ENCODE measurements at regions not wholly inside any gene's neighbourhood (a gene's known extent, or its start where the extent isn't known, plus 50 kb on each side); places are given as distances from the start of the nearest gene placed in this dataset.

DNA sequence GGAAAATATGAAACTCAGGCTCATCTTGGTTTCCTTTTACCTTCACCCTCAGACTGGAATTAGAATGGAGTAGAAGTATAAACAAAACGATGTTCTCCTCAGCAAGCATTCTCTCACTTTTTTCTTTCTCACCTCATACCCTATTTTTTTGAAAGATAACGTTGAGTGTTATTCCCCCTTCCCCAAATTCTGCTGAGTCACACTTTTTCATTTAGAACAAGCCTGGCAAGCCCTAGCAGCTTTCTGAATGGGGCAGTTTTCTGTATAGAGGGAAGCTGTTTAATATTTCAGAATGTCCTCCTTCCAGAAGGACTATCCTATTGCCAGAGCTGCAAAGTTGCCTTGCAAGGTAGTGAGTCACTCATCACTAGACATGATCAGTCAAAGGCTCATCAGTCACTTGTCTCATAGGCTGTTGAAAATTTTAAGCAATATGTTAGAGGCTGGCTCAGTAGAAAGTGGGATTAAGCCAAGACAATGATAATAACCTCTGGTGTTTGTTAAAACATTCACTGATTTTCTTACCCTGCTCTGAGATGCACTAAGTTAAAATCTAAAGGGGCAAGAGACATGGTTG lies 416.1 kb downstream of the RNF144A start:
- Histone ChIP-seq H2AFZ (ENCODE audit: low read length) (no peak overlapping the region), H3K27me3 (ENCODE audit: control insufficient read depth in 3 of 3, insufficient read depth in 3 of 3, low read depth in 1 of 3, low read length in 3 of 3) (no peaks in the 10 kb centered on the region), H4K8ac (ENCODE audit: low read depth, low read length) (no peak overlapping the region), H2BK5ac (ENCODE audit: low read length) (no peak overlapping the region), H3K4ac (ENCODE audit: low read length) (no peak overlapping the region), H2BK12ac (ENCODE audit: low read length) (no peak overlapping the region), H3K14ac (ENCODE audit: low read length) (no peak overlapping the region), H3K23ac (ENCODE audit: low read depth, low read length, poor library complexity) (no peak overlapping the region), H3K18ac (ENCODE audit: low read length) (no peak overlapping the region), H3K9me3 (replicated peaks in 1 of 2; ENCODE audit: control insufficient read depth in 2 of 2, insufficient read depth in 1 of 2, low read depth in 1 of 2, low read length in 2 of 2) (no peaks in the 10 kb centered on the region), H3K4me3 (ENCODE audit: low read length in 2 of 2) (no peak overlapping the region), H2AK5ac (ENCODE audit: low read depth, low read length) (no peak overlapping the region), H3K9ac (ENCODE audit: low read depth, low read length, poor library complexity) (no peak overlapping the region), H4K91ac (ENCODE audit: low read depth, low read length, poor library complexity) (no peak overlapping the region), H3K4me2 (ENCODE audit: insufficient read depth, low read length, poor library complexity, severe bottlenecking) (no peak overlapping the region), H3K27ac (replicated peaks; ENCODE audit: low read length) (no peak overlapping the region), H2BK120ac (ENCODE audit: low read depth, low read length) (no peak overlapping the region), H2BK15ac (ENCODE audit: low read length) (no peak overlapping the region), H3K36me3 (replicated peaks in 1 of 2; ENCODE audit: control insufficient read depth in 2 of 2, insufficient read depth in 2 of 2, low read length in 2 of 2) (no peaks in the 10 kb centered on the region), H3K79me1 (ENCODE audit: low read depth, low read length) (no peaks in the 10 kb centered on the region), H3K4me1 (ENCODE audit: control insufficient read depth in 2 of 2, insufficient read depth in 1 of 2, low read depth in 1 of 2, low read length in 2 of 2) (peaks cover 0 to 4% of the 10 kb centered on the region in 2 donors)
- no peak for DNase-seq (ENCODE audit: low spot score)
- WGBS, 2 donors (ENCODE audit: extremely low coverage in 2 of 2, insufficient read length in 2 of 2, insufficient replicate concordance in 1 of 2) = no CpG with 5 or more reads among the region's 2 CpGs

DNA sequence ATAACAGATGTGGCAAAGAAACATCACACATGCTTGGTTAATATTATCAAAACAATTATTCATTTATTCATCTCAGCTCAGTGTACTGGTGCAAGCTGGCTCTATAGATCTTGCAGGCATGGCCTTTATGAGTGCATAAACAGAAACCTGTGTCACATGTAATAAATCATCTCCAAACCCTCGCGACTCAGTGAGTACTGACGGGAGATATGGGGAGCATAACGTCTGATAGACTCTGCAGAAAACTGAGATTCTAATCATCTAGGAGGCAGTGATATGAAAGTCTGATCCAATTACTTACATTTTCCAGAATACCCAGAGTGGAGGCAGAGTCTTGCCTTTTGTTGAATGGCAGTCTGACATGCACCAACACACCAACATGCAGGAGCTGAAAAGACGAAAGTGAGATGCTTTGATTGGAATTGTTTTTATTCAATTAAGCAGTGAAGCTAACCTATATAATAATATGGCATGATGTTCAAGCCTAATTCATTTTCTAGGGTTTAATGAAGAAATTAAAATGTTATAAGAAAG lies 416.8 kb downstream of the RNF144A start:
- Histone ChIP-seq H2AFZ (ENCODE audit: low read length) (no peak overlapping the region), H3K18ac (ENCODE audit: low read length) (no peak overlapping the region), H3K23ac (ENCODE audit: low read depth, low read length, poor library complexity) (no peak overlapping the region), H2BK15ac (ENCODE audit: low read length) (no peak overlapping the region), H4K8ac (ENCODE audit: low read depth, low read length) (no peak overlapping the region), H3K4me3 (ENCODE audit: low read length in 2 of 2) (no peak overlapping the region), H3K4me1 (ENCODE audit: control insufficient read depth in 2 of 2, insufficient read depth in 1 of 2, low read depth in 1 of 2, low read length in 2 of 2) (peaks cover 0 to 4% of the 10 kb centered on the region in 2 donors), H3K36me3 (replicated peaks in 1 of 2; ENCODE audit: control insufficient read depth in 2 of 2, insufficient read depth in 2 of 2, low read length in 2 of 2) (no peaks in the 10 kb centered on the region), H2BK5ac (ENCODE audit: low read length) (no peak overlapping the region), H3K4me2 (ENCODE audit: insufficient read depth, low read length, poor library complexity, severe bottlenecking) (no peak overlapping the region), H3K14ac (ENCODE audit: low read length) (no peak overlapping the region), H3K79me1 (ENCODE audit: low read depth, low read length) (no peaks in the 10 kb centered on the region), H3K9me3 (replicated peaks in 1 of 2; ENCODE audit: control insufficient read depth in 2 of 2, insufficient read depth in 1 of 2, low read depth in 1 of 2, low read length in 2 of 2) (no peaks in the 10 kb centered on the region), H2BK120ac (ENCODE audit: low read depth, low read length) (no peak overlapping the region), H3K9ac (ENCODE audit: low read depth, low read length, poor library complexity) (no peak overlapping the region), H2BK12ac (ENCODE audit: low read length) (no peak overlapping the region), H2AK5ac (ENCODE audit: low read depth, low read length) (no peak overlapping the region), H3K27me3 (ENCODE audit: control insufficient read depth in 3 of 3, insufficient read depth in 3 of 3, low read depth in 1 of 3, low read length in 3 of 3) (no peaks in the 10 kb centered on the region), H4K91ac (ENCODE audit: low read depth, low read length, poor library complexity) (no peak overlapping the region), H3K4ac (ENCODE audit: low read length) (no peak overlapping the region), H3K27ac (replicated peaks; ENCODE audit: low read length) (no peak overlapping the region)
- no CpG with 5 or more reads among the region's 5 CpGs for WGBS, 2 donors (ENCODE audit: extremely low coverage in 2 of 2, insufficient read length in 2 of 2, insufficient replicate concordance in 1 of 2)
- no peak for DNase-seq (ENCODE audit: low spot score)

GRCh38 chr2:7338961-7339360 lies 421.7 kb downstream of the RNF144A start:
- Histone ChIP-seq H4K8ac (ENCODE audit: low read depth, low read length) (no peak overlapping the region), H3K79me1 (ENCODE audit: low read depth, low read length) (no peaks in the 10 kb centered on the region), H3K27me3 (ENCODE audit: control insufficient read depth in 3 of 3, insufficient read depth in 3 of 3, low read depth in 1 of 3, low read length in 3 of 3) (no peaks in the 10 kb centered on the region), H2AK5ac (ENCODE audit: low read depth, low read length) (no peak overlapping the region), H3K4me3 (ENCODE audit: low read length in 2 of 2) (no peak overlapping the region), H3K23ac (ENCODE audit: low read depth, low read length, poor library complexity) (no peak overlapping the region), H3K4ac (ENCODE audit: low read length) (no peak overlapping the region), H3K4me2 (ENCODE audit: insufficient read depth, low read length, poor library complexity, severe bottlenecking) (no peak overlapping the region), H3K4me1 (ENCODE audit: control insufficient read depth in 2 of 2, insufficient read depth in 1 of 2, low read depth in 1 of 2, low read length in 2 of 2) (no peaks in the 10 kb centered on the region), H4K91ac (ENCODE audit: low read depth, low read length, poor library complexity) (no peak overlapping the region), H2BK12ac (ENCODE audit: low read length) (no peak overlapping the region), H2BK120ac (ENCODE audit: low read depth, low read length) (no peak overlapping the region), H3K18ac (ENCODE audit: low read length) (no peak overlapping the region), H3K36me3 (replicated peaks in 1 of 2; ENCODE audit: control insufficient read depth in 2 of 2, insufficient read depth in 2 of 2, low read length in 2 of 2) (no peaks in the 10 kb centered on the region), H2BK15ac (ENCODE audit: low read length) (no peak overlapping the region), H3K9ac (ENCODE audit: low read depth, low read length, poor library complexity) (no peak overlapping the region), H2AFZ (ENCODE audit: low read length) (no peak overlapping the region), H3K9me3 (replicated peaks in 1 of 2; ENCODE audit: control insufficient read depth in 2 of 2, insufficient read depth in 1 of 2, low read depth in 1 of 2, low read length in 2 of 2) (no peaks in the 10 kb centered on the region), H2BK5ac (ENCODE audit: low read length) (no peak overlapping the region), H3K27ac (replicated peaks; ENCODE audit: low read length) (no peak overlapping the region), H3K14ac (ENCODE audit: low read length) (no peak overlapping the region)
- no CpG with 5 or more reads among the region's 3 CpGs for WGBS, 2 donors (ENCODE audit: extremely low coverage in 2 of 2, insufficient read length in 2 of 2, insufficient replicate concordance in 1 of 2)
- DNase-seq (ENCODE audit: low spot score) = no peak

DNA sequence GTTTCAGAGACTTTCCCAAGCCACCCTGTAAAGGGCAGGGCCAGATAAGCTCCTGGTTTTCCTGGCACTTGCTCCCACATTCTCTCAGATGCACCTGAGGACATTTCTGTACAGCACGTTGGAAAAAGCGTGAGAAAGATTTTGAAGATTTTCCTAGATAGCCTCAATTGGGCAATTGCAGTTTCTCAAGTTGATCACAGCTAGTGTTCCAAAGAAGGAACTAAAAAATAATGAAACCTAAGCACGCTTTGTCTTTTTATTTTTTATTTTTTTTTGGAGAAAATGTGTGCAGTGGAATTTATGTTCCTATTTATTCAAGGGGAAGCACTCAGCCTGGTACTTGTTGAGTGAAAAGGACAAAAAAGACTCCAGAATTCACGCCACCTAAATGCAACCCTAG lies 429.1 kb downstream of the RNF144A start:
- no peak overlapping the region for H3K9ac ChIP-seq (ENCODE audit: low read depth, low read length, poor library complexity)
- no peaks in the 10 kb centered on the region for H3K4me1 ChIP-seq (ENCODE audit: control insufficient read depth in 2 of 2, insufficient read depth in 1 of 2, low read depth in 1 of 2, low read length in 2 of 2)
- no peaks in the 10 kb centered on the region for H3K9me3 ChIP-seq (replicated peaks in 1 of 2; ENCODE audit: control insufficient read depth in 2 of 2, insufficient read depth in 1 of 2, low read depth in 1 of 2, low read length in 2 of 2)
- no peak overlapping the region for H2BK120ac ChIP-seq (ENCODE audit: low read depth, low read length)
- H3K4me2 ChIP-seq (ENCODE audit: insufficient read depth, low read length, poor library complexity, severe bottlenecking) = no peak overlapping the region
- H3K27ac ChIP-seq (replicated peaks; ENCODE audit: low read length) = no peak overlapping the region
- DNase-seq (ENCODE audit: low spot score) = no peak
- H4K8ac ChIP-seq (ENCODE audit: low read depth, low read length) = no peak overlapping the region
- no peak overlapping the region for H2BK5ac ChIP-seq (ENCODE audit: low read length)
- no peaks in the 10 kb centered on the region for H3K27me3 ChIP-seq (ENCODE audit: control insufficient read depth in 3 of 3, insufficient read depth in 3 of 3, low read depth in 1 of 3, low read length in 3 of 3)
- no peak overlapping the region for H4K91ac ChIP-seq (ENCODE audit: low read depth, low read length, poor library complexity)
- H2AK5ac ChIP-seq (ENCODE audit: low read depth, low read length) = no peak overlapping the region
- H3K4ac ChIP-seq (ENCODE audit: low read length) = no peak overlapping the region
- no peaks in the 10 kb centered on the region for H3K79me1 ChIP-seq (ENCODE audit: low read depth, low read length)
- H2BK12ac ChIP-seq (ENCODE audit: low read length) = no peak overlapping the region
- no peak overlapping the region for H3K23ac ChIP-seq (ENCODE audit: low read depth, low read length, poor library complexity)
- H2BK15ac ChIP-seq (ENCODE audit: low read length) = no peak overlapping the region
- no peaks in the 10 kb centered on the region for H3K36me3 ChIP-seq (replicated peaks in 1 of 2; ENCODE audit: control insufficient read depth in 2 of 2, insufficient read depth in 2 of 2, low read length in 2 of 2)
- WGBS, 2 donors (ENCODE audit: extremely low coverage in 2 of 2, insufficient read length in 2 of 2, insufficient replicate concordance in 1 of 2) = no CpG with 5 or more reads among the region's 4 CpGs
- no peak overlapping the region for H3K4me3 ChIP-seq (ENCODE audit: low read length in 2 of 2)
- no peak overlapping the region for H2AFZ ChIP-seq (ENCODE audit: low read length)
- no peak overlapping the region for H3K18ac ChIP-seq (ENCODE audit: low read length)
- H3K14ac ChIP-seq (ENCODE audit: low read length) = no peak overlapping the region

Measured in neuronal stem cell (in vitro differentiated cells).